Body of pancreas (tissue), 4 donors: ENCODE measurements at regions not wholly inside any gene's neighbourhood (a gene's known extent, or its start where the extent isn't known, plus 50 kb on each side); places are given as distances from the start of the nearest gene placed in this dataset.

Source experiments
- ATAC-seq: fragments of 150-250 bp; one replicate; pipeline ENCODE4 v1.9.1; 2016
- DNase-seq, 4 donors: peaks; one replicate each; pipeline ENCODE4 v3.0.0-alpha.2; 2019
- H3K27ac ChIP-seq, 4 donors: fragments of 200-600 bp; sonication (generic); 1 replicate in 3 of 4; 2 replicates in 1 of 4; pipeline versions ENCODE4 v1.5.1 to v1.6.1; 2016 to 2019; ENCODE audit warnings: mild to moderate bottlenecking in 1 of 4, mixed read lengths in 1 of 4, moderate library complexity in 1 of 4
- H3K27me3 ChIP-seq, 2 donors: fragments of 200-600 bp; sonication (generic); one replicate each; pipeline ENCODE4 v1.6.0; 2016; ENCODE audit warnings: mild to moderate bottlenecking in 1 of 2
- H3K36me3 ChIP-seq, 2 donors: fragments of 200-600 bp; sonication (generic); replicated peaks in 1 of 2; 2 replicates each; pipeline ENCODE4 v1.5.1; 2016; ENCODE audit warnings: low read depth in 2 of 2; ENCODE audit not compliant: insufficient read depth in 1 of 2
- H3K4me1 ChIP-seq: fragments of 200-600 bp; sonication (generic); one replicate; pipeline ENCODE4 v1.6.0; 2016
- H3K4me3 ChIP-seq, 2 donors: fragments of 200-600 bp; sonication (generic); 1 replicate in 1 of 2; 2 replicates in 1 of 2; pipeline ENCODE4 v1.5.1; 2016 to 2019
- H3K9me3 ChIP-seq, 3 donors: fragments of 200-600 bp; sonication (generic); 1 replicate in 2 of 3; 2 replicates in 1 of 3; pipeline ENCODE4 v1.5.1; 2016
- CTCF ChIP-seq, 7 experiments: fragments of 450-650 bp in 4 of 7; fragments of 200-600 bp in 3 of 7; sonication (generic) in 3 of 7; IDR thresholded peaks; one replicate each; pipeline ENCODE4 v1.5.1; 2016 to 2019; ENCODE audit warnings: antibody characterized with exemption in 7 of 7
- POLR2A ChIP-seq, 3 donors: fragments of 450-650 bp; IDR thresholded peaks; one replicate each; pipeline ENCODE4 v1.6.1; 2016; ENCODE audit warnings: antibody characterized with exemption in 3 of 3, mild to moderate bottlenecking in 2 of 3
- whole genome bisulfite sequencing, 2 donors: methylation state at CpG; one replicate each; pipeline ENCODE4 v1.1.5; 2017; 5-methylcytosine and 5-hydroxymethylcytosine counted together
- intact Hi-C: fragments of 100-400 bp; cut with DNase I; formaldehyde crosslinking; loops from one replicate; pipeline ENCODE4 v1.15.1; 2023

- H3K9me3 ChIP-seq = no peaks in the 10 kb centered on the region
- H3K27ac ChIP-seq = no peak overlapping the region
- intact Hi-C loops = no loop called here
- DNase-seq = no peak
- no peaks in the 10 kb centered on the region for H3K4me1 ChIP-seq
- H3K4me3 ChIP-seq = no peak overlapping the region
- no peak for ATAC-seq
- no peaks in the 10 kb centered on the region for H3K27me3 ChIP-seq
- no peaks in the 10 kb centered on the region for H3K36me3 ChIP-seq
- 22 to 36% methylated on average over 4 of the region's 4 CpGs for WGBS, 2 donors
- TF ChIP-seq POLR2A (IDR thresholded peaks at IDR 0.05) (no peak), CTCF (IDR thresholded peaks at IDR 0.05) (no peak)
Measured at GRCh38 chr20:52372169-52372568, 180.6 kb upstream of the ZFP64 start.

GRCh38 chr20:52365688-52366087 lies 174.1 kb upstream of the ZFP64 start:
- intact Hi-C loops = no loop called here
- Histone ChIP-seq H3K4me3 (no peak overlapping the region), H3K4me1 (no peaks in the 10 kb centered on the region), H3K27ac (no peak overlapping the region), H3K9me3 (no peaks in the 10 kb centered on the region), H3K36me3 (no peaks in the 10 kb centered on the region), H3K27me3 (no peaks in the 10 kb centered on the region)
- TF ChIP-seq POLR2A (IDR thresholded peaks at IDR 0.05) (no peak), CTCF (IDR thresholded peaks at IDR 0.05) (no peak)
- 81 to 86% methylated on average over 7 of the region's 7 CpGs for WGBS, 2 donors
- ATAC-seq (no peak), DNase-seq (no peak)

- TF ChIP-seq CTCF (IDR thresholded peaks at IDR 0.05) (no peak), POLR2A (IDR thresholded peaks at IDR 0.05) (no peak)
Measured at GRCh38 chr20:52364405-52364804, 172.8 kb upstream of the ZFP64 start.

GRCh38 chr20:52361650-52362049 lies 170.1 kb upstream of the ZFP64 start:
- H3K4me3 ChIP-seq = no peak overlapping the region
- no peaks in the 10 kb centered on the region for H3K9me3 ChIP-seq
- DNase-seq = no peak
- no peak overlapping the region for H3K27ac ChIP-seq
- 31 to 48% methylated on average over 3 of the region's 3 CpGs for WGBS, 2 donors
- no peaks in the 10 kb centered on the region for H3K27me3 ChIP-seq
- TF ChIP-seq POLR2A (IDR thresholded peaks at IDR 0.05) (no peak), CTCF (IDR thresholded peaks at IDR 0.05) (no peak)
- no peaks in the 10 kb centered on the region for H3K4me1 ChIP-seq
- ATAC-seq = no peak
- no peaks in the 10 kb centered on the region for H3K36me3 ChIP-seq
- intact Hi-C loops = no loop called here

More at GRCh38 chr20:52364405-52364804, 172.8 kb upstream of the ZFP64 start:
- no peak overlapping the region for H3K27ac ChIP-seq
- WGBS, 2 donors = 45 to 59% methylated on average over 1 of the region's 1 CpG
- no peaks in the 10 kb centered on the region for H3K9me3 ChIP-seq
- no peaks in the 10 kb centered on the region for H3K27me3 ChIP-seq
- ATAC-seq = no peak
- H3K4me1 ChIP-seq = no peaks in the 10 kb centered on the region
- no peaks in the 10 kb centered on the region for H3K36me3 ChIP-seq
- DNase-seq = no peak
- intact Hi-C loops = no loop called here
- no peak overlapping the region for H3K4me3 ChIP-seq

GRCh38 chr20:52349806-52350205 lies 158.2 kb upstream of the ZFP64 start:
- H3K9me3 ChIP-seq = no peaks in the 10 kb centered on the region
- intact Hi-C loops = no loop called here
- H3K36me3 ChIP-seq = no peaks in the 10 kb centered on the region
- H3K27ac ChIP-seq = no peak overlapping the region
- DNase-seq (no peak), ATAC-seq (no peak)
- WGBS, 2 donors = 50 to 54% methylated on average over 3 of the region's 3 CpGs
- H3K4me3 ChIP-seq = no peak overlapping the region
- no peaks in the 10 kb centered on the region for H3K4me1 ChIP-seq
- TF ChIP-seq POLR2A (IDR thresholded peaks at IDR 0.05) (no peak), CTCF (IDR thresholded peaks at IDR 0.05) (no peak)
- H3K27me3 ChIP-seq = no peaks in the 10 kb centered on the region
